ENCODE measurements at regions not wholly inside any gene's neighbourhood (a gene's known extent, or its start where the extent isn't known, plus 50 kb on each side); places are given as distances from the start of the nearest gene placed in this dataset.

DNA sequence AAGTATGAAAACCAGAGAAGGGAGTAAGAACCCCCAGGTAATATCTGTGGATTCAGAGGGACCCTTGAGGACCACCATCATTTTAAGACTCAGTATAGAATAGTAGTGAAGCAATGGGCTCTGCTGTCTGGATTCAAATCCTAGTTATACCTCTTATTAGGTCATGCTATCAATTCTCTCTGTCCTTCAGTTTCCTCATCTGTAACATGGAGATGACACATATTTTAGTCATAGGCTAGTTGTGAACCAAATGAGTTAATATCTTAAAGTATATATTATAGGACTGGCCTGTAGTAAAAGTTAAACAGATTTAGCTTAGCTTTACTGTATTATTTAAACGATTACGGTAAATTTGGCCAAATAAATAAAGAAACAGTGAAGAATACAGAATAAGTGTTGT is 177.3 kb upstream of the GOLIM4 start:
- CTCF ChIA-PET, result interaction anchor here (1.1 kb wide), 1 partner anchor 10 kb away, joined by 4 read pairs; no protein-coding TSS in a partner anchor
- POLR2A ChIA-PET, result no interaction called here
- TF ChIP-seq STAT6 (CRISPR knock-in tag; conservative IDR thresholded peaks at IDR 0.05; ENCODE audit: low read depth) (no peak), ZNF121 (CRISPR knock-in tag; IDR thresholded peaks at IDR 0.05) (no peak), RELA (CRISPR knock-in tag; IDR thresholded peaks at IDR 0.05; ENCODE audit: borderline replicate concordance) (no peak), ELF4 (CRISPR knock-in tag; IDR thresholded peaks at IDR 0.05; ENCODE audit: low read depth) (no peak), NR1H2 (CRISPR knock-in tag; IDR thresholded peaks at IDR 0.05) (no peak), AR (CRISPR knock-in tag; IDR thresholded peaks at IDR 0.05) (no peak)
- TF ChIP-seq, protein P1, sequence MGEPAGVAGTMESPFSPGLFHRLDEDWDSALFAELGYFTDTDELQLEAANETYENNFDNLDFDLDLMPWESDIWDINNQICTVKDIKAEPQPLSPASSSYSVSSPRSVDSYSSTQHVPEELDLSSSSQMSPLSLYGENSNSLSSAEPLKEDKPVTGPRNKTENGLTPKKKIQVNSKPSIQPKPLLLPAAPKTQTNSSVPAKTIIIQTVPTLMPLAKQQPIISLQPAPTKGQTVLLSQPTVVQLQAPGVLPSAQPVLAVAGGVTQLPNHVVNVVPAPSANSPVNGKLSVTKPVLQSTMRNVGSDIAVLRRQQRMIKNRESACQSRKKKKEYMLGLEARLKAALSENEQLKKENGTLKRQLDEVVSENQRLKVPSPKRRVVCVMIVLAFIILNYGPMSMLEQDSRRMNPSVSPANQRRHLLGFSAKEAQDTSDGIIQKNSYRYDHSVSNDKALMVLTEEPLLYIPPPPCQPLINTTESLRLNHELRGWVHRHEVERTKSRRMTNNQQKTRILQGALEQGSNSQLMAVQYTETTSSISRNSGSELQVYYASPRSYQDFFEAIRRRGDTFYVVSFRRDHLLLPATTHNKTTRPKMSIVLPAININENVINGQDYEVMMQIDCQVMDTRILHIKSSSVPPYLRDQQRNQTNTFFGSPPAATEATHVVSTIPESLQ (CRISPR knock-in tag; IDR thresholded peaks at IDR 0.05), result no peak
- TF ChIP-seq, protein P2, sequence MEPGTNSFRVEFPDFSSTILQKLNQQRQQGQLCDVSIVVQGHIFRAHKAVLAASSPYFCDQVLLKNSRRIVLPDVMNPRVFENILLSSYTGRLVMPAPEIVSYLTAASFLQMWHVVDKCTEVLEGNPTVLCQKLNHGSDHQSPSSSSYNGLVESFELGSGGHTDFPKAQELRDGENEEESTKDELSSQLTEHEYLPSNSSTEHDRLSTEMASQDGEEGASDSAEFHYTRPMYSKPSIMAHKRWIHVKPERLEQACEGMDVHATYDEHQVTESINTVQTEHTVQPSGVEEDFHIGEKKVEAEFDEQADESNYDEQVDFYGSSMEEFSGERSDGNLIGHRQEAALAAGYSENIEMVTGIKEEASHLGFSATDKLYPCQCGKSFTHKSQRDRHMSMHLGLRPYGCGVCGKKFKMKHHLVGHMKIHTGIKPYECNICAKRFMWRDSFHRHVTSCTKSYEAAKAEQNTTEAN (CRISPR knock-in tag; IDR thresholded peaks at IDR 0.05), result no peak
- peaks cover 17% of the 10 kb centered on the region for H3K9me3 Mint-ChIP-seq
- no peaks in the 10 kb centered on the region for H3K27me3 Mint-ChIP-seq (ENCODE audit: low read depth)
- peaks cover 34% of the 10 kb centered on the region for H3K4me1 Mint-ChIP-seq
- ATAC-seq, result no peak
- H3K36me3 Mint-ChIP-seq, result 0 out of 2 replicates have a peak, but pooled peaks cover 4% of the 10 kb centered on the region
- H3K4me3 Mint-ChIP-seq, result no peak overlapping the region
- no peak overlapping the region for H3K27ac Mint-ChIP-seq
- DNase-seq (ENCODE audit: low spot score), result no peak

GRCh38 chr3:168272343-168272985 is 176.7 kb upstream of the GOLIM4 start:
- peaks cover 17% of the 10 kb centered on the region for H3K9me3 Mint-ChIP-seq
- POLR2A ChIA-PET, result no interaction called here
- no peaks in the 10 kb centered on the region for H3K27me3 Mint-ChIP-seq (ENCODE audit: low read depth)
- TF ChIP-seq RELA (CRISPR knock-in tag; IDR thresholded peaks at IDR 0.05; ENCODE audit: borderline replicate concordance) (no peak), NFE2L1 (CRISPR knock-in tag; IDR thresholded peaks at IDR 0.05) (peak; percentile 64; the same call in 1 of the 2 replicates), TEAD1 (CRISPR knock-in tag; IDR thresholded peaks at IDR 0.05) (peak; percentile 47; the same call in 1 of the 2 replicates), NFYB (CRISPR knock-in tag; conservative IDR thresholded peaks at IDR 0.05; ENCODE audit: low read depth) (no peak)
- TF ChIP-seq, protein P2 (CRISPR knock-in tag; IDR thresholded peaks at IDR 0.05), result peak; percentile 58; the same call in 1 of the 2 replicates
- TF ChIP-seq, protein P3, sequence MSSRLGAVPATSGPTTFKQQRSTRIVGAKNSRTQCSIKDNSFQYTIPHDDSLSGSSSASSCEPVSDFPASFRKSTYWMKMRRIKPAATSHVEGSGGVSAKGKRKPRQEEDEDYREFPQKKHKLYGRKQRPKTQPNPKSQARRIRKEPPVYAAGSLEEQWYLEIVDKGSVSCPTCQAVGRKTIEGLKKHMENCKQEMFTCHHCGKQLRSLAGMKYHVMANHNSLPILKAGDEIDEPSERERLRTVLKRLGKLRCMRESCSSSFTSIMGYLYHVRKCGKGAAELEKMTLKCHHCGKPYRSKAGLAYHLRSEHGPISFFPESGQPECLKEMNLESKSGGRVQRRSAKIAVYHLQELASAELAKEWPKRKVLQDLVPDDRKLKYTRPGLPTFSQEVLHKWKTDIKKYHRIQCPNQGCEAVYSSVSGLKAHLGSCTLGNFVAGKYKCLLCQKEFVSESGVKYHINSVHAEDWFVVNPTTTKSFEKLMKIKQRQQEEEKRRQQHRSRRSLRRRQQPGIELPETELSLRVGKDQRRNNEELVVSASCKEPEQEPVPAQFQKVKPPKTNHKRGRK (CRISPR knock-in tag; IDR thresholded peaks at IDR 0.05; ENCODE audit: borderline replicate concordance), result no peak
- CTCF ChIA-PET, result interaction anchor here (1.1 to 1.2 kb wide), 2 partner anchors 10 to 23 kb away, joined by 4 read pairs; no protein-coding TSS in a partner anchor
- DNase-seq (ENCODE audit: low spot score) (no peak), ATAC-seq (peak; percentile 85)
- 0 out of 2 replicates have a peak, but pooled peaks cover 4% of the 10 kb centered on the region for H3K36me3 Mint-ChIP-seq
- no peak overlapping the region for H3K4me3 Mint-ChIP-seq
- peaks cover 34% of the 10 kb centered on the region for H3K4me1 Mint-ChIP-seq
- no peak overlapping the region for H3K27ac Mint-ChIP-seq
